Endodermal cell (in vitro differentiated cells): ENCODE measurements at regions not wholly inside any gene's neighbourhood (a gene's known extent, or its start where the extent isn't known, plus 50 kb on each side); places are given as distances from the start of the nearest gene placed in this dataset.

Experiments
- DNase-seq: peaks from one replicate; pipeline ENCODE4 v3.0.0-alpha.2; 2017
- H3K27ac ChIP-seq: 2 replicates; pipeline ENCODE4 v1.5.1; 2013; ENCODE audit warnings: mild to moderate bottlenecking, low read depth, low read length, moderate library complexity
- H3K27me3 ChIP-seq: 2 replicates; pipeline ENCODE4 v1.6.1; 2013; ENCODE audit warnings: mild to moderate bottlenecking, low read length, moderate library complexity; ENCODE audit not compliant: insufficient read depth, control insufficient read depth, poor library complexity, severe bottlenecking
- H3K36me3 ChIP-seq: 2 replicates; pipeline ENCODE4 v1.7.0; 2013; ENCODE audit warnings: mild to moderate bottlenecking, low read length, moderate library complexity; ENCODE audit not compliant: control insufficient read depth, insufficient read depth
- H3K4me1 ChIP-seq: one replicate; pipeline ENCODE4 v1.7.0; 2013; ENCODE audit warnings: low read length; ENCODE audit not compliant: control insufficient read depth, insufficient read depth
- H3K4me3 ChIP-seq: 2 replicates; pipeline ENCODE4 v1.5.1; 2013; ENCODE audit warnings: mild to moderate bottlenecking, low read length, moderate library complexity
- H3K9ac ChIP-seq: 2 replicates; pipeline ENCODE4 v1.6.1; 2013; ENCODE audit warnings: mild to moderate bottlenecking, low read length, moderate library complexity; ENCODE audit not compliant: poor library complexity, severe bottlenecking; ENCODE audit errors: extremely low read depth
- H3K9me3 ChIP-seq: 2 replicates; pipeline ENCODE4 v1.6.1; 2013; ENCODE audit warnings: mild to moderate bottlenecking, low read length, moderate library complexity; ENCODE audit not compliant: control insufficient read depth
- H3K27ac Mint-ChIP-seq: 2 replicates; pipeline ENCODE4 v1.8.0; 2020; ENCODE audit warnings: mixed read lengths
- H3K27me3 Mint-ChIP-seq: 2 replicates; pipeline ENCODE4 v1.8.0; 2021; ENCODE audit warnings: mild to moderate bottlenecking, mixed read lengths; ENCODE audit not compliant: insufficient read depth
- H3K36me3 Mint-ChIP-seq: 2 replicates; pipeline ENCODE4 v1.8.0; 2020; ENCODE audit warnings: low read depth, mixed read lengths
- H3K4me1 Mint-ChIP-seq: 2 replicates; pipeline ENCODE4 v1.8.0; 2020; ENCODE audit warnings: mixed read lengths
- H3K4me3 Mint-ChIP-seq: 2 replicates; pipeline ENCODE4 v1.8.0; 2020; ENCODE audit warnings: mild to moderate bottlenecking, moderate library complexity, mixed read lengths
- H3K9me3 Mint-ChIP-seq: 2 replicates; pipeline ENCODE4 v1.8.0; 2020; ENCODE audit warnings: mild to moderate bottlenecking, mixed read lengths
- CTCF ChIP-seq: fragments of 200-600 bp; sonication (generic); conservative IDR thresholded peaks from 2 replicates; pipeline ENCODE4 v1.5.0; 2021; ENCODE audit warnings: antibody characterized with exemption, mild to moderate bottlenecking
- WGBS, 2 experiments: methylation state at CpG; one replicate each; pipeline versions ENCODE4 v1.1.5 to v1.1.7; 2013; ENCODE audit warnings: missing lambda C conversion rate in 2 of 2, mixed read lengths in 1 of 2; ENCODE audit not compliant: insufficient coverage in 1 of 2, insufficient read length in 1 of 2; 5-methylcytosine and 5-hydroxymethylcytosine counted together

- H3K36me3 Mint-ChIP-seq: no peaks in the 10 kb centered on the region
- H3K9me3 Mint-ChIP-seq: peaks cover 19% of the 10 kb centered on the region
- H3K4me3 ChIP-seq: no peak overlapping the region
- no peak overlapping the region for H3K9ac ChIP-seq
- no peak overlapping the region for H3K4me3 Mint-ChIP-seq
- peak; percentile 92 for DNase-seq
- H3K9me3 ChIP-seq: peaks cover 23% of the 10 kb centered on the region
- H3K27ac Mint-ChIP-seq: no peak overlapping the region
- peaks cover 29% of the 10 kb centered on the region for H3K4me1 Mint-ChIP-seq
- H3K27ac ChIP-seq: no peak overlapping the region
- H3K4me1 ChIP-seq: peaks cover 7% of the 10 kb centered on the region
- TF ChIP-seq CTCF: peak; percentile 94
- H3K27me3 Mint-ChIP-seq: no peaks in the 10 kb centered on the region
- WGBS, 2 experiments: 29 to 35% methylated on average over 5 to 6 of the region's 6 CpGs
- no peaks in the 10 kb centered on the region for H3K27me3 ChIP-seq
- no peaks in the 10 kb centered on the region for H3K36me3 ChIP-seq
These were observed 302.9 kb upstream of the PODXL start for GRCh38 chr7:131859147-131859821.

GRCh38 chr7:131858611-131859010, 302.2 kb upstream of the PODXL start:
- Mint-ChIP-seq H3K4me3 (no peak overlapping the region), H3K4me1 (peaks cover 23% of the 10 kb centered on the region), H3K27me3 (no peaks in the 10 kb centered on the region), H3K36me3 (no peaks in the 10 kb centered on the region), H3K9me3 (peaks cover 20% of the 10 kb centered on the region), H3K27ac (no peak overlapping the region)
- 70 to 86% methylated on average over 1 to 2 of the region's 2 CpGs for WGBS, 2 experiments
- Histone ChIP-seq H3K27me3 (no peaks in the 10 kb centered on the region), H3K9me3 (peaks cover 28% of the 10 kb centered on the region), H3K27ac (peak overlapping the region; percentile 25), H3K4me3 (no peak overlapping the region), H3K9ac (no peak overlapping the region), H3K4me1 (peaks cover 7% of the 10 kb centered on the region), H3K36me3 (no peaks in the 10 kb centered on the region)
- TF ChIP-seq CTCF: no peak
- no peak for DNase-seq

- Mint-ChIP-seq H3K36me3 (no peaks in the 10 kb centered on the region), H3K4me3 (no peak overlapping the region), H3K4me1 (no peaks in the 10 kb centered on the region), H3K27me3 (no peaks in the 10 kb centered on the region), H3K27ac (no peak overlapping the region), H3K9me3 (peaks cover 9% of the 10 kb centered on the region)
- Histone ChIP-seq H3K4me1 (no peaks in the 10 kb centered on the region), H3K4me3 (no peak overlapping the region), H3K27ac (no peak overlapping the region), H3K27me3 (no peaks in the 10 kb centered on the region), H3K9me3 (peaks cover 14% of the 10 kb centered on the region), H3K36me3 (no peaks in the 10 kb centered on the region), H3K9ac (no peak overlapping the region)
- 93 to 96% methylated on average over 5 to 7 of the region's 7 CpGs for WGBS, 2 experiments
- no peak for DNase-seq
- TF ChIP-seq CTCF: no peak
These were observed 293.0 kb upstream of the PODXL start for GRCh38 chr7:131849472-131849871.
